Trophoblast cell (in vitro differentiated cells and primary cell): ENCODE measurements at regions not wholly inside any gene's neighbourhood (a gene's known extent, or its start where the extent isn't known, plus 50 kb on each side); places are given as distances from the start of the nearest gene placed in this dataset.

ENCODE experiments used
- DNase-seq, 2 donors: peaks; one replicate each; pipeline ENCODE4 v3.0.0-alpha.2; 2016
- H2AFZ ChIP-seq: 2 replicates; pipeline ENCODE4 v1.6.1; 2013; ENCODE audit warnings: low read length, moderate library complexity, mild to moderate bottlenecking; ENCODE audit not compliant: insufficient read depth, poor library complexity
- H2AK5ac ChIP-seq: 2 replicates; pipeline ENCODE4 v1.6.1; 2013; ENCODE audit warnings: mild to moderate bottlenecking, low read length
- H2BK120ac ChIP-seq: 2 replicates; pipeline ENCODE4 v1.6.1; 2013; ENCODE audit warnings: low read length, mild to moderate bottlenecking, moderate library complexity; ENCODE audit not compliant: insufficient read depth, poor library complexity
- H2BK12ac ChIP-seq: 2 replicates; pipeline ENCODE4 v1.6.1; 2013; ENCODE audit warnings: mild to moderate bottlenecking, low read length, moderate library complexity
- H2BK5ac ChIP-seq: 2 replicates; pipeline ENCODE4 v1.6.1; 2013; ENCODE audit warnings: low read length, low read depth, moderate library complexity, mild to moderate bottlenecking; ENCODE audit not compliant: poor library complexity
- H3K14ac ChIP-seq: 2 replicates; pipeline ENCODE4 v1.6.1; 2013; ENCODE audit warnings: mild to moderate bottlenecking, low read length
- H3K18ac ChIP-seq: 2 replicates; pipeline ENCODE4 v1.6.1; 2013; ENCODE audit warnings: mild to moderate bottlenecking, low read length
- H3K23ac ChIP-seq: 2 replicates; pipeline ENCODE4 v1.6.1; 2013; ENCODE audit warnings: low read length
- H3K27ac ChIP-seq: 2 replicates; pipeline ENCODE4 v1.5.1; 2013; ENCODE audit warnings: low read depth, mild to moderate bottlenecking, inconsistent platforms, low read length, moderate library complexity
- H3K27me3 ChIP-seq: 2 replicates; pipeline ENCODE4 v1.6.1; 2013; ENCODE audit warnings: inconsistent platforms, mild to moderate bottlenecking, low read length, moderate library complexity; ENCODE audit not compliant: insufficient read depth
- H3K36me3 ChIP-seq, 2 experiments: 1 replicate in 1 of 2; 2 replicates in 1 of 2; pipeline ENCODE4 v1.6.1; 2013; ENCODE audit warnings: low read length in 2 of 2, mild to moderate bottlenecking in 2 of 2, moderate library complexity in 1 of 2; ENCODE audit not compliant: insufficient read depth in 2 of 2, control insufficient read depth in 1 of 2
- H3K4ac ChIP-seq: 2 replicates; pipeline ENCODE4 v1.6.1; 2013; ENCODE audit warnings: low read depth, mild to moderate bottlenecking, low read length, moderate library complexity
- H3K4me1 ChIP-seq, 2 experiments: 1 replicate in 1 of 2; 2 replicates in 1 of 2; pipeline ENCODE4 v1.6.1; 2013; ENCODE audit warnings: low read length in 2 of 2, mild to moderate bottlenecking in 2 of 2, moderate library complexity in 1 of 2; ENCODE audit not compliant: insufficient read depth in 2 of 2, control insufficient read depth in 1 of 2
- H3K4me2 ChIP-seq: 2 replicates; pipeline ENCODE4 v1.6.1; 2013; ENCODE audit warnings: inconsistent platforms, mild to moderate bottlenecking, low read length, moderate library complexity
- H3K4me3 ChIP-seq: 2 replicates; pipeline ENCODE4 v1.5.1; 2013; ENCODE audit warnings: mild to moderate bottlenecking, low read depth, low read length, inconsistent platforms
- H3K79me1 ChIP-seq: one replicate; pipeline ENCODE4 v1.6.1; 2013; ENCODE audit warnings: low read length
- H3K79me2 ChIP-seq: 2 replicates; pipeline ENCODE4 v1.6.1; 2013; ENCODE audit warnings: low read length, mild to moderate bottlenecking; ENCODE audit not compliant: control insufficient read depth, insufficient read depth, poor library complexity
- H3K9ac ChIP-seq: 2 replicates; pipeline ENCODE4 v1.6.1; 2013; ENCODE audit warnings: mild to moderate bottlenecking, low read length
- H3K9me3 ChIP-seq: 2 replicates; pipeline ENCODE4 v1.6.1; 2013; ENCODE audit warnings: low read depth, mild to moderate bottlenecking, control low read depth, inconsistent platforms, low read length; ENCODE audit not compliant: insufficient read depth
- H4K12ac ChIP-seq: 2 replicates; pipeline ENCODE4 v1.6.1; 2013; ENCODE audit warnings: low read depth, mild to moderate bottlenecking, low read length, moderate library complexity
- H4K8ac ChIP-seq: 2 replicates; pipeline ENCODE4 v1.6.1; 2013; ENCODE audit warnings: low read depth, mild to moderate bottlenecking, low read length, moderate library complexity
- H4K91ac ChIP-seq: one replicate; pipeline ENCODE4 v1.6.1; 2013; ENCODE audit warnings: low read depth, mild to moderate bottlenecking, low read length, moderate library complexity
- WGBS: extraction: QIAGEN DNeasy Blood & Tissue Kit; methylation state at CpG from one replicate; pipeline ENCODE4 v1.1.7; 2013; ENCODE audit warnings: missing lambda C conversion rate; ENCODE audit not compliant: insufficient read length, insufficient coverage; ENCODE audit errors: extremely low coverage; 5-methylcytosine and 5-hydroxymethylcytosine counted together

- Histone ChIP-seq H3K36me3 (no peaks in the 10 kb centered on the region), H4K8ac (no peak overlapping the region), H2AK5ac (no peak overlapping the region), H4K12ac (no peak overlapping the region), H3K4me2 (no peak overlapping the region), H2BK5ac (no peak overlapping the region), H3K9me3 (no peaks in the 10 kb centered on the region), H3K27ac (no peak overlapping the region), H2BK12ac (no peak overlapping the region), H3K4ac (no peak overlapping the region), H4K91ac (no peak overlapping the region), H3K18ac (no peak overlapping the region), H3K79me2 (no peaks in the 10 kb centered on the region), H3K79me1 (no peaks in the 10 kb centered on the region), H3K23ac (no peak overlapping the region), H3K27me3 (no peaks in the 10 kb centered on the region), H3K4me3 (no peak overlapping the region), H3K14ac (no peak overlapping the region), H2AFZ (no peak overlapping the region), H3K9ac (no peak overlapping the region), H3K4me1 (peaks cover 0 to 1% of the 10 kb centered on the region in 2 experiments), H2BK120ac (no peak overlapping the region)
- DNase-seq: no peak
- WGBS: no CpG with 5 or more reads among the region's 8 CpGs
Observed at GRCh38 chr4:71241501-71242288, 97.1 kb upstream of the SLC4A4 start.

- no peak for DNase-seq
- no CpG with 5 or more reads among the region's 3 CpGs for WGBS
Observed at GRCh38 chr4:71243091-71243833, 95.6 kb upstream of the SLC4A4 start.

GRCh38 chr4:71247706-71248105 is 91.1 kb upstream of the SLC4A4 start:
- Histone ChIP-seq H3K9ac (no peak overlapping the region), H2AFZ (no peak overlapping the region), H2BK120ac (no peak overlapping the region), H4K12ac (no peak overlapping the region), H2AK5ac (no peak overlapping the region), H3K79me2 (no peaks in the 10 kb centered on the region), H3K4me1 (no peaks in the 10 kb centered on the region), H3K23ac (no peak overlapping the region), H2BK12ac (no peak overlapping the region), H4K8ac (no peak overlapping the region), H3K27me3 (no peaks in the 10 kb centered on the region), H3K4ac (no peak overlapping the region), H3K4me2 (no peak overlapping the region), H3K18ac (no peak overlapping the region), H2BK5ac (no peak overlapping the region), H3K4me3 (no peak overlapping the region), H3K79me1 (no peaks in the 10 kb centered on the region), H3K9me3 (no peaks in the 10 kb centered on the region), H3K27ac (no peak overlapping the region), H3K14ac (no peak overlapping the region), H3K36me3 (no peaks in the 10 kb centered on the region), H4K91ac (no peak overlapping the region)
- no CpG with 5 or more reads among the region's 5 CpGs for WGBS
- DNase-seq: no peak

More at GRCh38 chr4:71243091-71243833, 95.6 kb upstream of the SLC4A4 start:
- H3K4me2 ChIP-seq: no peak overlapping the region
- no peak overlapping the region for H4K91ac ChIP-seq
- no peaks in the 10 kb centered on the region for H3K27me3 ChIP-seq
- H4K8ac ChIP-seq: no peak overlapping the region
- no peak overlapping the region for H3K18ac ChIP-seq
- H3K79me1 ChIP-seq: no peaks in the 10 kb centered on the region
- H2BK5ac ChIP-seq: no peak overlapping the region
- no peaks in the 10 kb centered on the region for H3K9me3 ChIP-seq
- no peak overlapping the region for H3K14ac ChIP-seq
- no peak overlapping the region for H3K27ac ChIP-seq
- no peaks in the 10 kb centered on the region for H3K79me2 ChIP-seq
- H3K36me3 ChIP-seq: no peaks in the 10 kb centered on the region
- H3K9ac ChIP-seq: no peak overlapping the region
- no peak overlapping the region for H2AK5ac ChIP-seq
- H3K23ac ChIP-seq: no peak overlapping the region
- H2BK12ac ChIP-seq: no peak overlapping the region
- H2BK120ac ChIP-seq: no peak overlapping the region
- H2AFZ ChIP-seq: no peak overlapping the region
- H3K4ac ChIP-seq: no peak overlapping the region
- H3K4me1 ChIP-seq: peaks cover 0 to 1% of the 10 kb centered on the region in 2 experiments
- H4K12ac ChIP-seq: no peak overlapping the region
- no peak overlapping the region for H3K4me3 ChIP-seq

- no peak overlapping the region for H3K9ac ChIP-seq
- DNase-seq: peak; percentile 28 to 79
- H4K91ac ChIP-seq: no peak overlapping the region
- no peaks in the 10 kb centered on the region for H3K4me1 ChIP-seq
- H3K79me1 ChIP-seq: no peaks in the 10 kb centered on the region
- H3K9me3 ChIP-seq: no peaks in the 10 kb centered on the region
- H3K27me3 ChIP-seq: no peaks in the 10 kb centered on the region
- no peak overlapping the region for H3K4me3 ChIP-seq
- no peaks in the 10 kb centered on the region for H3K36me3 ChIP-seq
- H3K79me2 ChIP-seq: no peaks in the 10 kb centered on the region
- no peak overlapping the region for H3K4me2 ChIP-seq
- no peak overlapping the region for H3K27ac ChIP-seq
- H3K4ac ChIP-seq: no peak overlapping the region
- H2BK120ac ChIP-seq: no peak overlapping the region
- no peak overlapping the region for H2AK5ac ChIP-seq
- H2AFZ ChIP-seq: no peak overlapping the region
- no peak overlapping the region for H4K8ac ChIP-seq
- H3K14ac ChIP-seq: no peak overlapping the region
- no peak overlapping the region for H3K23ac ChIP-seq
- no peak overlapping the region for H4K12ac ChIP-seq
- no peak overlapping the region for H3K18ac ChIP-seq
- WGBS: no CpG with 5 or more reads among the region's 2 CpGs
- no peak overlapping the region for H2BK12ac ChIP-seq
- no peak overlapping the region for H2BK5ac ChIP-seq
Observed at GRCh38 chr4:71251261-71251660, 87.6 kb upstream of the SLC4A4 start.
